ENCODE measurements at regions not wholly inside any gene's neighbourhood (a gene's known extent, or its start where the extent isn't known, plus 50 kb on each side); places are given as distances from the start of the nearest gene placed in this dataset.

- peaks cover 4% of the 10 kb centered on the region for H3K9me3 ChIP-seq (ENCODE audit: low read length)
- no peak overlapping the region for H2AFZ ChIP-seq (ENCODE audit: low read depth, low read length)
- TF ChIP-seq EP300 (conservative IDR thresholded peaks at IDR 0.05; ENCODE audit: poor library complexity, severe bottlenecking) (no peak), TAF1 (IDR thresholded peaks at IDR 0.05; ENCODE audit: low read depth) (no peak), CTCF (IDR thresholded peaks at IDR 0.05; ENCODE audit: poor library complexity, severe bottlenecking) (no peak), RAD21 (conservative IDR thresholded peaks at IDR 0.05) (no peak), REST (IDR thresholded peaks at IDR 0.05; ENCODE audit: borderline replicate concordance) (no peak), POLR2AphosphoS5 (IDR thresholded peaks at IDR 0.05) (no peak), MXI1 (conservative IDR thresholded peaks at IDR 0.05; ENCODE audit: poor library complexity, severe bottlenecking) (no peak), SMC3 (conservative IDR thresholded peaks at IDR 0.05; ENCODE audit: poor library complexity) (no peak), EZH2 (IDR thresholded peaks at IDR 0.05; ENCODE audit: borderline replicate concordance, insufficient read depth, low read length, poor library complexity, severe bottlenecking) (no peak)
- H3K4me3 ChIP-seq (ENCODE audit: low read length) = no peak overlapping the region
- H3K9me2 ChIP-seq (ENCODE audit: insufficient read depth, low read length) = no peaks in the 10 kb centered on the region
- H3K27ac ChIP-seq (ENCODE audit: low read length) = no peak overlapping the region
- no peaks in the 10 kb centered on the region for H3K36me3 ChIP-seq (ENCODE audit: insufficient read depth, low read length)
- H3K9ac ChIP-seq (ENCODE audit: low read length) = no peak overlapping the region
- no peak overlapping the region for H3K4me2 ChIP-seq (ENCODE audit: low read length)
- no peaks in the 10 kb centered on the region for H3F3A ChIP-seq (ENCODE audit: insufficient read depth, low read length, poor library complexity, severe bottlenecking)
- no peaks in the 10 kb centered on the region for H3K27me3 ChIP-seq (ENCODE audit: insufficient read depth, low read depth, low read length)
- no peaks in the 10 kb centered on the region for H3K79me2 ChIP-seq (replicated peaks; ENCODE audit: insufficient read depth, low read length)
- no peaks in the 10 kb centered on the region for H4K20me1 ChIP-seq (ENCODE audit: insufficient read depth)
Observed at GRCh38 chr3:4125576-4125975, 177.6 kb upstream of the SETMAR start.

GRCh38 chr3:4138150-4138785, 164.9 kb upstream of the SETMAR start:
- no peak for TF ChIP-seq POLR2AphosphoS5 (IDR thresholded peaks at IDR 0.05)
- no peak for TF ChIP-seq MXI1 (conservative IDR thresholded peaks at IDR 0.05; ENCODE audit: poor library complexity, severe bottlenecking)
- TF ChIP-seq EZH2 (IDR thresholded peaks at IDR 0.05; ENCODE audit: borderline replicate concordance, insufficient read depth, low read length, poor library complexity, severe bottlenecking) = no peak
- no peak for TF ChIP-seq RAD21 (conservative IDR thresholded peaks at IDR 0.05)
- no peak for TF ChIP-seq TAF1 (IDR thresholded peaks at IDR 0.05; ENCODE audit: low read depth)
- no peak for TF ChIP-seq EP300 (conservative IDR thresholded peaks at IDR 0.05; ENCODE audit: poor library complexity, severe bottlenecking)
- TF ChIP-seq SMC3 (conservative IDR thresholded peaks at IDR 0.05; ENCODE audit: poor library complexity) = no peak
- no peak for TF ChIP-seq REST (IDR thresholded peaks at IDR 0.05; ENCODE audit: borderline replicate concordance)
- no peak for TF ChIP-seq CTCF (IDR thresholded peaks at IDR 0.05; ENCODE audit: poor library complexity, severe bottlenecking)
- Histone ChIP-seq H3K79me2 (replicated peaks; ENCODE audit: insufficient read depth, low read length) (no peaks in the 10 kb centered on the region), H3K9ac (ENCODE audit: low read length) (no peak overlapping the region), H3K9me2 (ENCODE audit: insufficient read depth, low read length) (no peaks in the 10 kb centered on the region), H3F3A (ENCODE audit: insufficient read depth, low read length, poor library complexity, severe bottlenecking) (no peaks in the 10 kb centered on the region), H3K27me3 (ENCODE audit: insufficient read depth, low read depth, low read length) (no peaks in the 10 kb centered on the region), H4K20me1 (ENCODE audit: insufficient read depth) (no peaks in the 10 kb centered on the region), H3K4me2 (ENCODE audit: low read length) (no peak overlapping the region), H3K9me3 (ENCODE audit: low read length) (no peaks in the 10 kb centered on the region), H3K27ac (ENCODE audit: low read length) (no peak overlapping the region), H2AFZ (ENCODE audit: low read depth, low read length) (no peak overlapping the region), H3K36me3 (ENCODE audit: insufficient read depth, low read length) (no peaks in the 10 kb centered on the region), H3K4me3 (ENCODE audit: low read length) (no peak overlapping the region)

Data from neural cell (in vitro differentiated cells).